ENCODE measurements at regions not wholly inside any gene's neighbourhood (a gene's known extent, or its start where the extent isn't known, plus 50 kb on each side); places are given as distances from the start of the nearest gene placed in this dataset.

DNA sequence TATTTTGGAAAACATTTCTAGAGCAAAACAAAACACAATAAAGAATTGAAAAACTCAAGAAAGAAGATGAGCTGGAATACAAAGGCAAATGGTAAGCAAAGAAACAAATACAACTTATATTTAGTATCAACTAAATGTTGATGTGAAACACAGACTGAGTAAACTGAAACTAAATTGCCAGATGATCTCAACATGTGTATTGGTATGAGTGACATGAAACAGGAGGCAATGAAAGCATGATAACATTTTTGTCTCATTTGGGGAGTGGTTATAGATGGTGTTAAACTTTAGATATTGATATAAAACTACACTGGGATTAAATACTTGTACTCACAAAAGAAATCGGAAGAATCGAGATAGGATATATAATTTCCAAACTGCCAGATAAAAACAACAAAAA lies 805.6 kb upstream of the CXADR start:
- WGBS, 5 donors = 83 to 95% (median 90%) methylated on average over 2 of the region's 2 CpGs
- H3K4me1 ChIP-seq = no peaks in the 10 kb centered on the region
- no peaks in the 10 kb centered on the region for H3K27me3 ChIP-seq (replicated peaks in 1 of 7)
- no peak for TF ChIP-seq POLR2AphosphoS5 (IDR thresholded peaks at IDR 0.05)
- TF ChIP-seq, protein P1, sequence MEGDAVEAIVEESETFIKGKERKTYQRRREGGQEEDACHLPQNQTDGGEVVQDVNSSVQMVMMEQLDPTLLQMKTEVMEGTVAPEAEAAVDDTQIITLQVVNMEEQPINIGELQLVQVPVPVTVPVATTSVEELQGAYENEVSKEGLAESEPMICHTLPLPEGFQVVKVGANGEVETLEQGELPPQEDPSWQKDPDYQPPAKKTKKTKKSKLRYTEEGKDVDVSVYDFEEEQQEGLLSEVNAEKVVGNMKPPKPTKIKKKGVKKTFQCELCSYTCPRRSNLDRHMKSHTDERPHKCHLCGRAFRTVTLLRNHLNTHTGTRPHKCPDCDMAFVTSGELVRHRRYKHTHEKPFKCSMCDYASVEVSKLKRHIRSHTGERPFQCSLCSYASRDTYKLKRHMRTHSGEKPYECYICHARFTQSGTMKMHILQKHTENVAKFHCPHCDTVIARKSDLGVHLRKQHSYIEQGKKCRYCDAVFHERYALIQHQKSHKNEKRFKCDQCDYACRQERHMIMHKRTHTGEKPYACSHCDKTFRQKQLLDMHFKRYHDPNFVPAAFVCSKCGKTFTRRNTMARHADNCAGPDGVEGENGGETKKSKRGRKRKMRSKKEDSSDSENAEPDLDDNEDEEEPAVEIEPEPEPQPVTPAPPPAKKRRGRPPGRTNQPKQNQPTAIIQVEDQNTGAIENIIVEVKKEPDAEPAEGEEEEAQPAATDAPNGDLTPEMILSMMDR (IDR thresholded peaks at IDR 0.05 in 8 of 11, conservative IDR thresholded peaks at IDR 0.05 in 3 of 11) = no peak
- TF ChIP-seq POLR2A (IDR thresholded peaks at IDR 0.05) = no peak
- no peak for DNase-seq
- no peaks in the 10 kb centered on the region for H3K36me3 ChIP-seq
- no peak overlapping the region for H3K27ac ChIP-seq
- peaks cover 0 to 19% (median 2%) of the 10 kb centered on the region in 8 donors for H3K9me3 ChIP-seq
- intact Hi-C loops (cut with DNase I; ENCODE audit: low total_unique reads) = no loop called here
- no peak overlapping the region for H3K4me3 ChIP-seq

DNA sequence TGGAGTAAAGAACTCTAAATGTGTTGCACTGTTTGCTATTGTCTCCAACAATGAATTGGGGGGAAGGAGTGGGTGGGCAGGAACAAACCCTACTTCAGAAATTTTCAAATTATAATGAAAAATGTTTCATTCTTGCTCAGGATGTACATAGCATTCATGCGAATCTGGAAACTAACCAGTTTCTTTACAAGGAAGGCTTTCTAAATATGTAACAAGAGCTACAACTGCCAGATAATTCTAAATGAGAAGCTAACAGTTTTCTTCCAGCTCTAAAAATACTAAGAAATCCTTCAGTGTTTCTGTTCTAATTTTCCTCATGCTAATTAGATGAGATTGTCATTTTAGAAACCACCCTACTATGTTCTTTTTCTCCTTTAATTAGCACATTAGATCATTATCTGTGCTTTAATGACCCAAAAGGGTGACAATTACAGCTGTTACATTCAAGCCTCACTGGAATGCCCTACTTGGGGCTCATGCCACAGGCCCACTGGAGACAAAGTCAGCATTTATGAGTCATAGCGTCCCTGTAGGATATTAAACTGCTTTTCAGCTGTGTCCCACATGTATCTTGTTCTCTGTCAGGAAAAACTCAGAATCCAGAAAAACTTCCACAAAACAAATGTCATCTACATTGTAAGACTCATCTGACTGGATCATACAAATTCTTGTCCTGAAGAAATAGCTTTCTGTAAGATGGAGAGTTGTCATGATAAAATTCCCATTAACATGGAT lies 804.6 kb upstream of the CXADR start:
- Histone ChIP-seq H3K9me3 (peaks cover 0 to 13% (median 0%) of the 10 kb centered on the region in 8 donors), H3K36me3 (no peaks in the 10 kb centered on the region), H3K4me1 (no peaks in the 10 kb centered on the region), H3K27me3 (replicated peaks in 1 of 7) (no peaks in the 10 kb centered on the region), H3K4me3 (no peak overlapping the region), H3K27ac (no peak overlapping the region)
- WGBS, 5 donors = 52 to 82% (median 69%) methylated on average over 2 of the region's 2 CpGs
- intact Hi-C loops (cut with DNase I; ENCODE audit: low total_unique reads) = no loop called here
- no peak for DNase-seq
- TF ChIP-seq POLR2AphosphoS5 (IDR thresholded peaks at IDR 0.05) = no peak
- TF ChIP-seq, protein P1 (IDR thresholded peaks at IDR 0.05 in 8 of 11, conservative IDR thresholded peaks at IDR 0.05 in 3 of 11) = no peak
- no peak for TF ChIP-seq POLR2A (IDR thresholded peaks at IDR 0.05)

DNA sequence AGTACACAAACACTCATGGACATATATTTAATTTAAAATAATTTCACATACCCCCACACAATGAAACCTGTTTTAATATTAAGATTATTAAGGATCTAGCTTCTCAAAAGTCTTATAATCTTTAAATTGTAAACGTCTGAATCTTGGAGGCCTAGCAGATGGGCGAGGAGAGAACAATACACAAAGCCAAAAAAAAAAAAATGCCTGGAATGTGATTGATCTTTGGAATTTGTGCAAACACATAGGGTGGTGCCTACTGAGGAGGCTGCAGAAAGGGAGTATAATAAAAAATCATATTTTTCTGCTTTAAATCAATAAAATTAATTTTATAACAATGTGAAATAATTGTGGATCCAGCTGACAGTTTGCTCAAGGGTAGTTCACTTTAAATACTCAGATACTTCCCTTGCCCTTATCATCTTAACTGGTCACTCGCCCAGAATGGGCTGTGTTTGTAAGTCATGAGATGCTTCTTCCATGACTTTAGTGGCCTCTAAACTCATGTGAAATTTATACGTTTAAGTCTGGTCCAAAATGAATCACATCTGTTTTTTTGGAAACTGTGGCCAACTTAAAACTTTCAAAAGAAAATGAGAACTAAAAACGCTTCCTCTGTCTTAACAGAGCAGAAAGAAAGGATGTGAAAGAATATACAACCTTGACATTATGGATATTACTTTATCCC lies 802.8 kb upstream of the CXADR start:
- 55 to 79% (median 63%) methylated on average over 5 of the region's 5 CpGs for WGBS, 5 donors
- intact Hi-C loops (cut with DNase I; ENCODE audit: low total_unique reads) = no loop called here
- no peak overlapping the region for H3K27ac ChIP-seq

More for the DNA sequence above, 802.8 kb upstream of the CXADR start:
- no peaks in the 10 kb centered on the region for H3K36me3 ChIP-seq
- no peaks in the 10 kb centered on the region for H3K4me1 ChIP-seq
- TF ChIP-seq POLR2A (IDR thresholded peaks at IDR 0.05) (no peak), POLR2AphosphoS5 (IDR thresholded peaks at IDR 0.05) (no peak)
- TF ChIP-seq, protein P1 (IDR thresholded peaks at IDR 0.05 in 8 of 11, conservative IDR thresholded peaks at IDR 0.05 in 3 of 11) = no peak
- no peak overlapping the region for H3K4me3 ChIP-seq
- peaks cover 0 to 13% (median 0%) of the 10 kb centered on the region in 8 donors for H3K9me3 ChIP-seq
- no peaks in the 10 kb centered on the region for H3K27me3 ChIP-seq (replicated peaks in 1 of 7)
- DNase-seq = no peak

Measured in spleen (tissue), 11 donors.